Endothelial cell of umbilical vein (primary cell): ENCODE measurements at regions not wholly inside any gene's neighbourhood (a gene's known extent, or its start where the extent isn't known, plus 50 kb on each side); places are given as distances from the start of the nearest gene placed in this dataset.

Experiments
- BruUV-seq: library from RNA; stranded (reverse); fragments of 400-500 nt; replicated peaks from 2 replicates; lab custom pipeline; 2021; lab: Mats Ljungman, UMichigan
- CTCF ChIA-PET: fragments of 300-600, 350-600 bp; sonication (Branson Sonifier 250); formaldehyde crosslinking; loops from one replicate; lab custom pipeline; 2021; ENCODE audit warnings: antibody characterized with exemption, inconsistent platforms; lab: Charles Lee
- POLR2A ChIA-PET: fragments of 300-600, 350-600 bp; sonication (Branson Sonifier 250); formaldehyde crosslinking; loops from one replicate; lab custom pipeline; 2021; ENCODE audit warnings: antibody characterized with exemption, inconsistent platforms; lab: Charles Lee
- DNase-seq: peaks from one replicate; pipeline ENCODE4 v3.0.0-alpha.2; 2011; ENCODE audit warnings: low read depth, low spot score
- FAIRE-seq: peaks from 2 replicates; lab custom pipeline; 2011; peaks lifted over from hg19 to GRCh38; lab: Jason Lieb, UNC
- H2AFZ ChIP-seq: 2 replicates; pipeline ENCODE4 v1.6.0; 2012; ENCODE audit warnings: low read depth, low read length, control low read depth, inconsistent platforms
- H3K27ac ChIP-seq: 2 replicates; pipeline ENCODE4 v1.5.1; 2011; ENCODE audit warnings: low read depth, mild to moderate bottlenecking, control low read depth, low read length, moderate library complexity; ENCODE audit not compliant: insufficient read depth
- H3K27me3 ChIP-seq, 2 experiments: 2 replicates each; pipeline versions ENCODE4 v1.6.0 to v1.6.1; 2011; ENCODE audit warnings: low read length in 2 of 2, mixed read lengths in 1 of 2; ENCODE audit not compliant: control insufficient read depth in 2 of 2, insufficient read depth in 2 of 2
- H3K36me3 ChIP-seq, 2 experiments: 2 replicates in 1 of 2; 3 replicates in 1 of 2; pipeline ENCODE4 v1.5.1; 2011; ENCODE audit warnings: low read length in 2 of 2, mild to moderate bottlenecking in 1 of 2, moderate library complexity in 1 of 2; ENCODE audit not compliant: control insufficient read depth in 2 of 2, insufficient read depth in 2 of 2; ENCODE audit errors: extremely low read depth in 1 of 2
- H3K4me1 ChIP-seq: 3 replicates; pipeline ENCODE4 v1.5.1; 2011; ENCODE audit warnings: mild to moderate bottlenecking, low read length; ENCODE audit not compliant: control insufficient read depth, insufficient read depth; ENCODE audit errors: extremely low read depth
- H3K4me2 ChIP-seq: 2 replicates; pipeline ENCODE4 v1.6.1; 2011; ENCODE audit warnings: low read length, control low read depth, mixed read lengths; ENCODE audit not compliant: insufficient read depth
- H3K4me3 ChIP-seq, 3 experiments: fragments of 200-600 bp in 1 of 3; sonication (generic), shearing (Covaris generic) in 1 of 3; replicated peaks in 1 of 3; 2 replicates each; pipeline ENCODE4 v1.5.1; 2011 to 2016; ENCODE audit warnings: control low read depth in 3 of 3, low read length in 3 of 3, mild to moderate bottlenecking in 2 of 3, inconsistent platforms in 1 of 3, low read depth in 1 of 3, moderate library complexity in 1 of 3; ENCODE audit not compliant: insufficient read depth in 1 of 3
- H3K79me2 ChIP-seq: 2 replicates; pipeline ENCODE4 v1.6.0; 2012; ENCODE audit warnings: low read length, inconsistent platforms; ENCODE audit not compliant: control insufficient read depth, insufficient read depth
- H3K9ac ChIP-seq: replicated peaks from 2 replicates; pipeline ENCODE3; 2011; ENCODE audit warnings: low read length, control low read depth; ENCODE audit not compliant: insufficient read depth; ENCODE audit errors: extremely low read depth
- H3K9me1 ChIP-seq: replicated peaks from 3 replicates; pipeline ENCODE4 v1.6.0; 2011; ENCODE audit warnings: mild to moderate bottlenecking, low read length; ENCODE audit not compliant: control insufficient read depth, insufficient read depth; ENCODE audit errors: extremely low read depth
- H3K9me3 ChIP-seq: replicated peaks from 2 replicates; pipeline ENCODE4 v1.5.1; 2012; ENCODE audit warnings: low read length, inconsistent platforms; ENCODE audit not compliant: control insufficient read depth, insufficient read depth
- H4K20me1 ChIP-seq: replicated peaks from 2 replicates; pipeline ENCODE3; 2011; ENCODE audit warnings: mild to moderate bottlenecking, low read length; ENCODE audit not compliant: control insufficient read depth, insufficient read depth; ENCODE audit errors: extremely low read depth
- CTCF ChIP-seq, 2 donors: IDR thresholded peaks; 1 replicate in 1 of 2; 2 replicates in 1 of 2; pipeline ENCODE4 v1.5.1; 2011; ENCODE audit warnings: low read length in 2 of 2, mild to moderate bottlenecking in 2 of 2, moderate library complexity in 2 of 2, control low read depth in 1 of 2, inconsistent platforms in 1 of 2, low read depth in 1 of 2; ENCODE audit not compliant: insufficient read depth in 1 of 2; ENCODE audit errors: extremely low read depth in 1 of 2
- EZH2 ChIP-seq: IDR thresholded peaks from 2 replicates; pipeline ENCODE4 v1.6.1; 2012; ENCODE audit warnings: borderline replicate concordance, low read depth, mild to moderate bottlenecking, moderate library complexity, low read length, inconsistent platforms; ENCODE audit not compliant: severe bottlenecking
- FOS ChIP-seq: IDR thresholded peaks from 2 replicates; pipeline ENCODE4 v1.6.1; 2011; ENCODE audit warnings: mild to moderate bottlenecking, low read length, moderate library complexity, borderline replicate concordance; ENCODE audit not compliant: insufficient read depth
- GATA2 ChIP-seq: IDR thresholded peaks from 2 replicates; pipeline ENCODE4 v1.7.0; 2011; ENCODE audit warnings: low read depth, mild to moderate bottlenecking, moderate library complexity, mixed read lengths, low read length; ENCODE audit not compliant: insufficient read length, insufficient read depth
- JUN ChIP-seq: IDR thresholded peaks from 2 replicates; pipeline ENCODE4 v1.6.1; 2011; ENCODE audit warnings: borderline replicate concordance, low read depth; ENCODE audit not compliant: insufficient read length, insufficient read depth
- MAX ChIP-seq: IDR thresholded peaks from 2 replicates; pipeline ENCODE4 v1.6.1; 2011; ENCODE audit not compliant: insufficient read depth, insufficient read length
- MYC ChIP-seq: IDR thresholded peaks from one replicate; pipeline ENCODE4 v1.6.1; 2011; ENCODE audit warnings: mild to moderate bottlenecking, low read depth, low read length
- POLR2A ChIP-seq: IDR thresholded peaks from 2 replicates; pipeline ENCODE4 v1.6.1; 2012; ENCODE audit warnings: low read depth, mild to moderate bottlenecking, control low read depth, low read length
- POLR2AphosphoS5 ChIP-seq: IDR thresholded peaks from 2 replicates; pipeline ENCODE4 v1.6.1; 2012; ENCODE audit warnings: low read depth, mild to moderate bottlenecking, control low read depth, low read length, moderate library complexity; ENCODE audit not compliant: insufficient read depth
- dilution Hi-C: fragments of 300-500 bp; cut with MboI; formaldehyde crosslinking; loops from one replicate; pipeline ENCODE4 v1.15.0; 2019; ENCODE audit warnings: low sequenced_read_pairs; ENCODE audit not compliant: extremely low pct_ligation_motif_present
- intact Hi-C: fragments of 100-400 bp; cut with micrococcal nuclease; formaldehyde crosslinking; loops from one replicate; pipeline ENCODE4 v1.10.0; 2022

DNA sequence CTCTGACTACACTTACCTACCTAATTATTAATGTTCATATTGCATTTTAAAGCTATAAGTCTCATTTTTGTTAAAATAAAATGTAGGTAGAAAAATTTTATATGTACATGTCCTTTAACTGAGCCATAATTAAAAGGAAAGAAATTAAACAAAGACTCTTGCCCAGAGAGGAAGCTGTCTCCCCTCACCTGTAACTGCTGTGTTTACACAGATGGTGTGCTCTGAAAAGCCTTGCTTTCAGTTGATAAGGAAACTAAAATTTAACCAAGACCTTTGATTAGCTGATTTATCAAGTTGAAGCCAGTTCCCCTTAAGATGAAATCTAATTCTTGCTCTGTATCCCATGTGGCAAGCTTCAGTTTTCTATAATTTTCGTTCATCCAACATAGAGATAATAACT lies 213.5 kb downstream of the LYPLAL1 start:
- CTCF ChIA-PET: interaction anchor here (0.9 to 2.5 kb wide), 7 partner anchors 13 to 1057 kb away, joined by 3 to 9 read pairs (median 3); partner anchors contain the start of gene LYPLAL1
- POLR2A ChIA-PET: no interaction called here

More for the DNA sequence above, 213.5 kb downstream of the LYPLAL1 start:
- intact Hi-C loops (loop anchor here (5.0 to 10.0 kb wide), 5 partner anchors 275 to 830 kb away; no protein-coding TSS in a partner anchor), dilution Hi-C loops (no loop called here)
- Histone ChIP-seq H3K27ac (no peak overlapping the region), H3K27me3 (no peaks in the 10 kb centered on the region), H3K4me1 (no peaks in the 10 kb centered on the region), H3K9me3 (no peaks in the 10 kb centered on the region), H3K9me1 (no peaks in the 10 kb centered on the region), H3K4me3 (no peak overlapping the region), H3K4me2 (no peak overlapping the region), H4K20me1 (no peaks in the 10 kb centered on the region), H2AFZ (no peak overlapping the region), H3K36me3 (no peaks in the 10 kb centered on the region), H3K9ac (no peak overlapping the region), H3K79me2 (no peaks in the 10 kb centered on the region)
- no peak for DNase-seq
- BruUV-seq: no TSS peak
- TF ChIP-seq MYC: no peak
- no peak for TF ChIP-seq JUN
- TF ChIP-seq POLR2A: no peak
- TF ChIP-seq POLR2AphosphoS5: no peak
- TF ChIP-seq FOS: no peak
- no peak for TF ChIP-seq GATA2
- no peak for TF ChIP-seq MAX
- no peak for TF ChIP-seq EZH2
- no peak for TF ChIP-seq CTCF (IDR thresholded peaks at IDR 0.05; ENCODE audit: extremely low read depth in 1 of 2, insufficient read depth in 1 of 2, low read depth in 1 of 2, low read length in 2 of 2)
- no peak for FAIRE-seq
